HCT116 (cell line): ENCODE measurements at regions not wholly inside any gene's neighbourhood (a gene's known extent, or its start where the extent isn't known, plus 50 kb on each side); places are given as distances from the start of the nearest gene placed in this dataset.

Experiments
- ATAC-seq: fragments of 200-7000 bp; cut with Tn5 transposase; 2 replicates; pipeline ENCODE4 v1.9.1; 2020; ENCODE audit warnings: mild to moderate bottlenecking, moderate library complexity
- BruUV-seq: library from RNA; stranded (reverse); fragments of 400-500 nt; replicated peaks from 2 replicates; lab custom pipeline; 2021; lab: Mats Ljungman, UMichigan
- CTCF ChIA-PET: fragments of 300-600 bp; sonication (Branson Sonifier 250); formaldehyde crosslinking; loops from one replicate; lab custom pipeline; 2021; ENCODE audit warnings: antibody characterized with exemption; lab: Charles Lee
- POLR2A ChIA-PET: fragments of 300-600, 350-600 bp; sonication (Branson Sonifier 250); formaldehyde crosslinking; loops from one replicate; lab custom pipeline; 2021; ENCODE audit warnings: antibody characterized with exemption; lab: Charles Lee
- RAD21 ChIA-PET, 2 experiments: fragments of 300-600 bp; sonication (Branson Sonifier 250); formaldehyde crosslinking; loops; one replicate each; lab custom pipeline; 2023; ENCODE audit warnings: low total read pairs in 2 of 2; ENCODE audit not compliant: uncharacterized antibody in 2 of 2, unreplicated experiment in 2 of 2, low non-redundant PET in 1 of 2; lab: Charles Lee
- DNase-seq: peaks from one replicate; pipeline ENCODE4 v3.0.0-alpha.2; 2010; ENCODE audit warnings: low read depth, low spot score
- H2AFZ ChIP-seq: fragments of 200-600 bp; shearing (Covaris generic), sonication (generic); 2 replicates; pipeline ENCODE4 v1.6.1; 2017; ENCODE audit warnings: low read depth, mixed run types, mixed read lengths, antibody characterized with exemption, low read length; ENCODE audit not compliant: poor library complexity, severe bottlenecking
- H3K27ac ChIP-seq: 2 replicates; pipeline ENCODE4 v1.5.1; 2012; ENCODE audit warnings: low read depth, low read length
- H3K27me3 ChIP-seq: fragments of 200-600 bp; sonication (generic); 2 replicates; pipeline ENCODE4 v1.6.1; 2016; ENCODE audit warnings: mixed run types, low read length, mixed read lengths; ENCODE audit not compliant: insufficient read depth
- H3K36me3 ChIP-seq, 2 experiments: fragments of 200-500 bp in 1 of 2; fragments of 200-600 bp in 1 of 2; sonication (Bioruptor generic) in 1 of 2; sonication (generic) in 1 of 2; 2 replicates each; pipeline versions ENCODE4 v1.5.1 to v1.6.1; 2014 to 2016; ENCODE audit warnings: low read length in 2 of 2, inconsistent platforms in 1 of 2, mixed read lengths in 1 of 2, mixed run types in 1 of 2; ENCODE audit not compliant: insufficient read depth in 2 of 2, control insufficient read depth in 1 of 2
- H3K4me1 ChIP-seq, 2 experiments: fragments of 200-600 bp in 1 of 2; sonication (generic) in 1 of 2; 2 replicates each; pipeline versions ENCODE4 v1.5.1 to v1.6.1; 2012 to 2017; ENCODE audit warnings: low read length in 2 of 2, inconsistent platforms in 1 of 2, mild to moderate bottlenecking in 1 of 2, mixed read lengths in 1 of 2, mixed run types in 1 of 2, moderate library complexity in 1 of 2; ENCODE audit not compliant: insufficient read depth in 2 of 2, control insufficient read depth in 1 of 2
- H3K4me2 ChIP-seq: fragments of 200-600 bp; sonication (generic); 2 replicates; pipeline ENCODE4 v1.6.1; 2017; ENCODE audit warnings: mixed run types, low read length, mixed read lengths
- H3K4me3 ChIP-seq, 2 experiments: fragments of 200-600 bp in 1 of 2; sonication (generic) in 1 of 2; replicated peaks in 1 of 2; 2 replicates each; pipeline ENCODE4 v1.5.1; 2011 to 2016; ENCODE audit warnings: low read length in 2 of 2, control low read depth in 1 of 2, low read depth in 1 of 2, mild to moderate bottlenecking in 1 of 2, mixed read lengths in 1 of 2, mixed run types in 1 of 2
- H3K79me2 ChIP-seq: fragments of 200-600 bp; sonication (generic); 2 replicates; pipeline ENCODE4 v1.6.1; 2017; ENCODE audit warnings: mild to moderate bottlenecking, mixed run types, low read length, moderate library complexity, mixed read lengths; ENCODE audit not compliant: insufficient read depth
- H3K9ac ChIP-seq: fragments of 200-600 bp; sonication (generic); 2 replicates; pipeline ENCODE4 v1.6.1; 2016; ENCODE audit warnings: low read length, mixed read lengths
- H3K9me2 ChIP-seq: fragments of 200-600 bp; sonication (generic), shearing (Covaris generic); 2 replicates; pipeline ENCODE4 v1.6.1; 2017; ENCODE audit warnings: mixed run types, mild to moderate bottlenecking, moderate library complexity; ENCODE audit not compliant: insufficient read depth
- H3K9me3 ChIP-seq, 2 experiments: fragments of 200-500 bp in 1 of 2; fragments of 200-600 bp in 1 of 2; sonication (Bioruptor generic) in 1 of 2; sonication (generic) in 1 of 2; 2 replicates each; pipeline ENCODE4 v1.6.1; 2014 to 2017; ENCODE audit warnings: low read length in 2 of 2, mixed read lengths in 2 of 2, inconsistent platforms in 1 of 2, low read depth in 1 of 2, mild to moderate bottlenecking in 1 of 2, mixed run types in 1 of 2, moderate library complexity in 1 of 2; ENCODE audit not compliant: control insufficient read depth in 1 of 2, insufficient read depth in 1 of 2
- H4K20me1 ChIP-seq: fragments of 200-600 bp; sonication (generic), shearing (Covaris generic); 2 replicates; pipeline ENCODE4 v1.6.1; 2017; ENCODE audit warnings: mixed run types, mild to moderate bottlenecking, moderate library complexity; ENCODE audit not compliant: insufficient read depth
- ATF3 ChIP-seq: IDR thresholded peaks from 2 replicates; pipeline ENCODE4 v1.6.1; 2012
- CBX3 ChIP-seq: IDR thresholded peaks from 2 replicates; pipeline ENCODE4 v1.6.1; 2012; ENCODE audit warnings: low read depth
- EGR1 ChIP-seq: IDR thresholded peaks from 2 replicates; pipeline ENCODE4 v1.6.1; 2012; ENCODE audit warnings: low read depth
- ELF1 ChIP-seq: IDR thresholded peaks from 2 replicates; pipeline ENCODE4 v1.6.1; 2012; ENCODE audit warnings: low read depth, borderline replicate concordance
- EZH2 ChIP-seq: fragments of 200-600 bp; sonication (generic); IDR thresholded peaks from 2 replicates; pipeline ENCODE4 v1.6.1; 2017; ENCODE audit warnings: antibody characterized with exemption, mixed run types
- EZH2phosphoT487 ChIP-seq: fragments of 200-600 bp; IDR thresholded peaks from 2 replicates; pipeline ENCODE4 v1.6.1; 2018; ENCODE audit warnings: antibody characterized with exemption, borderline replicate concordance
- JUND ChIP-seq: IDR thresholded peaks from 2 replicates; pipeline ENCODE4 v1.6.1; 2012
- MAX ChIP-seq: IDR thresholded peaks from 2 replicates; pipeline ENCODE4 v1.6.1; 2012
- POLR2A ChIP-seq: IDR thresholded peaks from 2 replicates; pipeline ENCODE4 v1.7.0; 2011; ENCODE audit warnings: borderline replicate concordance; ENCODE audit not compliant: insufficient read depth, insufficient read length; ENCODE audit errors: extremely low read depth
- POLR2AphosphoS5 ChIP-seq: IDR thresholded peaks from 2 replicates; pipeline ENCODE4 v1.6.1; 2011; ENCODE audit warnings: mild to moderate bottlenecking, low read depth, low read length, moderate library complexity
- RAD21 ChIP-seq: IDR thresholded peaks from 2 replicates; pipeline ENCODE4 v1.6.1; 2012; ENCODE audit warnings: low read depth, mild to moderate bottlenecking
- SP1 ChIP-seq: IDR thresholded peaks from 2 replicates; pipeline ENCODE4 v1.6.1; 2012; ENCODE audit warnings: low read depth
- SRF ChIP-seq: IDR thresholded peaks from 2 replicates; pipeline ENCODE4 v1.6.1; 2012; ENCODE audit warnings: low read depth
- TCF7L2 ChIP-seq: IDR thresholded peaks from 2 replicates; pipeline ENCODE4 v1.7.0; 2011; ENCODE audit warnings: borderline replicate concordance, inconsistent platforms; ENCODE audit not compliant: insufficient read depth, insufficient read length; ENCODE audit errors: extremely low read depth
- YY1 ChIP-seq: IDR thresholded peaks from 2 replicates; pipeline ENCODE4 v1.6.1; 2011; ENCODE audit warnings: low read length, low read depth, moderate library complexity, mild to moderate bottlenecking; ENCODE audit not compliant: insufficient replicate concordance; ENCODE audit errors: extremely low read depth
- ZBTB33 ChIP-seq: IDR thresholded peaks from 2 replicates; pipeline ENCODE4 v1.6.1; 2011; ENCODE audit warnings: mild to moderate bottlenecking, low read length, moderate library complexity; ENCODE audit not compliant: insufficient replicate concordance; ENCODE audit errors: extremely low read depth
- ZFX ChIP-seq: fragments of 450-650 bp; IDR thresholded peaks from 2 replicates; pipeline ENCODE4 v1.6.1; 2017
- ZNF274 ChIP-seq: fragments of 200-500 bp; sonication (Bioruptor generic); IDR thresholded peaks from 2 replicates; pipeline ENCODE4 v1.6.1; 2014; ENCODE audit warnings: mild to moderate bottlenecking, low read depth, low read length, inconsistent platforms
- intact Hi-C: fragments of 100-400 bp; cut with micrococcal nuclease; formaldehyde crosslinking; loops from 2 replicates; pipeline ENCODE4 v1.10.0; 2022

GRCh38 chr6:134624781-134625180, 306.9 kb upstream of the SGK1 start:
- intact Hi-C loops: no loop called here
- Histone ChIP-seq H3K4me1 (no peaks in the 10 kb centered on the region), H3K4me2 (no peak overlapping the region), H4K20me1 (no peaks in the 10 kb centered on the region), H2AFZ (no peak overlapping the region), H3K36me3 (no peaks in the 10 kb centered on the region), H3K27ac (no peak overlapping the region), H3K79me2 (no peaks in the 10 kb centered on the region), H3K4me3 (no peak overlapping the region), H3K27me3 (no peaks in the 10 kb centered on the region), H3K9me3 (no peaks in the 10 kb centered on the region), H3K9ac (no peak overlapping the region), H3K9me2 (no peaks in the 10 kb centered on the region)
- ChIA-PET CTCF (interaction anchor here (2.1 kb wide), 1 partner anchor 16 kb away, joined by 7 read pairs; no protein-coding TSS in a partner anchor), POLR2A (no interaction called here), RAD21 (no interaction called here)
- no TSS peak for BruUV-seq
- no peak for ATAC-seq
- TF ChIP-seq POLR2A (no peak), ZFX (no peak), ZBTB33 (no peak), YY1 (no peak), SP1 (no peak), TCF7L2 (no peak), EZH2 (no peak), ELF1 (no peak), SRF (no peak), CBX3 (no peak), EZH2phosphoT487 (no peak), ATF3 (no peak), ZNF274 (no peak), RAD21 (no peak), MAX (no peak), JUND (no peak), EGR1 (no peak), POLR2AphosphoS5 (no peak)
- DNase-seq: no peak
